GM21447 (cell line): ENCODE measurements at regions not wholly inside any gene's neighbourhood (a gene's known extent, or its start where the extent isn't known, plus 50 kb on each side); places are given as distances from the start of the nearest gene placed in this dataset.

ENCODE experiments used
- ATAC-seq: cut with Tn5 transposase; IDR thresholded peaks from one replicate; pipeline ENCODE4 v1.9.1; 2021; ENCODE audit not compliant: unreplicated experiment

DNA sequence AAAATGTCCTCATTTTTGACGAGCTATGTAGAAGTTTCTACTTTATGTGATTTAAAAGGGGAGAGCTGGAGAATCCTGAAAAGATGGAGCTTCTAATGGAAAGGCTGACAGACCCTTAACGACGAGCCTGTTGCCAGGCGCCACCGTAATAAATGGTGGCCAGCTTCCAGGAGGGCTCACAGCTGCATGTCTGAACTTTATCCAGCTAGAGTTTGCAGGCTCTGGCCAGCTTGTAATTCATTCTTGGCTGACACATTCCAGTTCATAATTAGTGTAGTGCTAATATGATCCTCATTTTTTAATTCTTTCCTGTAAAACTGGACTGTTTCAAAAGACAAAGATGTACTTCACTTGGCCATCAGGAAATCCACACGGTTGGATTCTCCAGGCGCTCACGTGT, 246.7 kb downstream of the GAS1 start:
- ATAC-seq: no peak

- ATAC-seq: no peak
These were observed 249.3 kb downstream of the GAS1 start for GRCh38 chr9:86697999-86698398.

GRCh38 chr9:86697213-86697612, 250.1 kb downstream of the GAS1 start:
- no peak for ATAC-seq

- ATAC-seq: no peak
These were observed 251.3 kb downstream of the GAS1 start for GRCh38 chr9:86695910-86696424.

GRCh38 chr9:86690034-86690433, 257.3 kb downstream of the GAS1 start:
- no peak for ATAC-seq

- no peak for ATAC-seq
These were observed 259.5 kb downstream of the GAS1 start for GRCh38 chr9:86687788-86688187.

DNA sequence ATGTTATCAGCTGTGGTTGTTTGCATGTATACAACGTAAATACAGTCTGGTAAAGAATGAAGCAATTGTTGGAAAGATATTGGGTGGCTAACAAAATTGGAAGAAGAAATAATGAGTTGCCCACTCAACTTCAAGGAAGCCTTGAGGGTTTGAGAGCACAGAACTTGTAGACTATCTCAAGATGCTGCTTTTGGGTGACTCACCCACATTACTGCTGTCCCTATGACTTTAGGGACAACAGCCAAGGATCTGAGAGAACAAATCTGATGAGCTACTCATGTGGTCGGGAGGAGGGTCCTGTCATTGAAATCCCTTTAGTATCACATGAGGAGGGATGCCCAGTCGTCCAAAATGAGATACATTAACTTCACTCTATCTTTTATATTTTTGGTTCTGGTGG, 261.8 kb downstream of the GAS1 start:
- no peak for ATAC-seq

GRCh38 chr9:86684148-86684547, 263.2 kb downstream of the GAS1 start:
- no peak for ATAC-seq

DNA sequence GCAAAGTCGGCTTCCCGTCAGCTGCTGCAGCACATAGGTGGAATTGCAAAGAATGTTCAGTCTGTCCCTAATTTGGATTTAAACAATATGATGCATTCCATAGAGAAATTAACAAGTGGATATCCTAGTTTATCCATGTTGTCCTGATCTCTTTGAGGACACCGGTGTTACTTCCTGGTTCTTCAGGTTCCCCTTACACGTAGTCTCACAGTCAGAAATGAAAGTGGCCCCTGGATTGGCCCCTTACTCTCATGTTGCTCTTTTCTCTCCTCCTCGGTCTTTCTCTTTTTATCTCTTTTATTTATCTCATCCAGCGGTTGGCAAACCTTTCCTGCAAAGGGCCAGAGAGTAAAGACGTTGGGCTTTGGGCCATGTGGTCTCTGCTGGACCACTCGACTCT, 265.1 kb downstream of the GAS1 start:
- ATAC-seq: no peak

DNA sequence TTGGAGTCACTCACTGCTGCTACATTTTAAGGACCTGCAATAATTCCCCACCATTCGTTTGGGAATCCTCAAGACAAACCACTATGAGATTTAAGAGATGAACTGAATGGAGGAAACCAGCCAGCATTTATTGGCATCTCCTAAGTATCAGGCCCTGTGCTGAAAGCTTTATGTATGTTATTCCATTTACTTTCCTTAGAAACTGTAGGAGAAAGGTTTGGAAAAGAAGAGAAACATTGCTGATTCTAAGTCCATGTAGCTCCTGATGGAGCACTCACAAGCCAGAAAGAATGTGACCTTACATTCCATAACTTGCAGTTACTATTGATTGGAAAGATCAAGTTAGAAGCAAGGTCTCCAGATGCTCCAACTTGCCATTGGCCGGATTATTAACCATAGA, 267.4 kb downstream of the GAS1 start:
- ATAC-seq: no peak

GRCh38 chr9:86676396-86676795, 270.9 kb downstream of the GAS1 start:
- no peak for ATAC-seq

GRCh38 chr9:86675805-86676204, 271.5 kb downstream of the GAS1 start:
- ATAC-seq: no peak

GRCh38 chr9:86674487-86674886, 272.8 kb downstream of the GAS1 start:
- ATAC-seq: no peak

GRCh38 chr9:86672966-86673365, 274.3 kb downstream of the GAS1 start:
- ATAC-seq: no peak

DNA sequence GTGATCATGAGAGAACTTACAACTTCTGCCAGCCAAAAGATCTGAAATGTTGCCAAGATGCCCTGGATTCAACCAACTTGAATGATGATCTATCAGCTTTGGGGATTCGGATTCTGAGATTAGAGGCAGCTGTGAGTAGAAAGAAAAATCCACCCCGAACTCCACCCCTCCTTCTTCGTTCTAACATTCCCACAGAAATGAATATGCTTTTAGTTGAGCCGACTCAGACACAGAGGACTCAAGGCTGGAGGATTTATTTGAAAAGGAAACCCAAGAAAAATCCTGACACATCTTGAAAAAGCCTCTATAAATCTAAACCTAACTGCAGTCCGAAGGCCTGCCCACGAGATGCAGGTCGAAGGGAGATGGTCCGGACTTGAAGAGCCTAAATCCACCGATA, 275.0 kb downstream of the GAS1 start:
- ATAC-seq: no peak

DNA sequence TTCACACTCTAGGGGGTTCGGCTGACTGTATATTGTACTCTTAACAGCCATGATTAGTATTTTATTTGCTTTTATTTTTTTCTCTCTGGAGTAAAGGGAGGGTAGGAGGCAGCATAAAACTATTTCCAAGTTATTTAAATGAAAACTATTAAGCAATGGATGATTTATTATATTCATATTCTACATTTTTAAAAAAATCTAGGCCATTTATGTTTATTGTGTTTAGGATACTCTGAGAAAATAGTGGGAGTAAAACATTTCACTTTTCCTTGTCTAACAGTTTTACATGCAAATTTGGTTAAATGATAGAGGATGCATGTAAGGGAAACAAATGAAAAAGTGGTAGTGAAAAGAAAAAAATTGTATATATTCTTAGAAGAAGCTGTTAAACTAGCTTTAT, 276.3 kb downstream of the GAS1 start:
- ATAC-seq: no peak

DNA sequence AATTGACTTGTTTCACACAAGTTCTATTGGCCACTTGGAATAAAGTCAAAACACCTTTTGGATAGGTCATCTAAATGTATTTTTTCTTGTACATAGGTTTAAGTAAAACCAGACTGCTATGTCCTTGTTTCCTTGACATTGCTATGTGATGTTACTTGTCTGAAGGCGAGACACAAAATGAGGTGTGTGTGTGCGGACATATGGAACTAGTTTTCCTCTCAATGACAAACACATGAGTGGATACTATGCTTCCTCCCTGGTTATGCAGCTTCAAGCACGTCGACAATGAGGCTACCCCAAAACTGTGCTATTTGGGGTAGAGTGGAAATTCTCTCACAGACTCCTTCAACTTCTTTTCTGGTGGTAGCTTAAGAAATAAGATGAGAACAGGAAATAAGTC, 276.8 kb downstream of the GAS1 start:
- ATAC-seq: no peak

GRCh38 chr9:86670076-86670475, 277.2 kb downstream of the GAS1 start:
- no peak for ATAC-seq

DNA sequence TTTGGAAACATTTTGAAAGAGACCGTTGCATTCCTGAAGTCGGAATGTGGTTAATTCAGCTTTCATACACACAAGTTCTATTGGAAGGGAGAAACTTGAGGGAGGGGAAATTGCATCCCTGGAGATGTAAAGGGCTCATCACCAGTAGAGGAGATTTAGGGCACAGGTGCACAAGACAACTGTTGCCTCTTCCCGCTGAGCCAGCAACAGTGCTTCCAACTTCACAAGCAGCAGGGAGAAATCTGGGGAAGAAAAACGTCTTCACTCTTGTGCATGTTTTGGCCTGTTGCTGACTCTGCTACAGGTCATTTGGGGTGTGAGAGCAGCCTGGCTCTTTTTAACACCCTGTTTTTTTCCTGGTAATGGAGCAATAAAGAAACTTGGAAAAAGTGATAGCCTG, 277.9 kb downstream of the GAS1 start:
- ATAC-seq: no peak

DNA sequence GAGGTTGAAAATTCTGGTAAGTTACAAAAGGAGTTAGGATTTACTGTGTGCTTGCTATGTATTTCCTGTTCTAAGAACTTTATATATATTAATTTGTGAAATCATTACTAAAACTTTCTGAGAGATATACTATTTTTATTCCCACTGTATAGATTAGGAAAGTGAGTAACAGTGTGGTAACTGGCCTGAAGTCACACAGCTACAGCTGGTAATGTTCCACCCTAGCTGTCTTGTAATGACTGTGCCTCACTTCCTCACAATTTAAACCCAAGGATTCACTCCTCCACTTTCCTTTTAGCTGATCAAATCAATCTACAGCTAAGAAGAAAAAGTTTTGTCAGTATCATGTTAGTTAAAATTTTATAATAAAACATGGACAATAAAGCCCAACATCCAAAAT, 278.8 kb downstream of the GAS1 start:
- ATAC-seq: no peak

- no peak for ATAC-seq
These were observed 280.0 kb downstream of the GAS1 start for GRCh38 chr9:86667307-86667706.

DNA sequence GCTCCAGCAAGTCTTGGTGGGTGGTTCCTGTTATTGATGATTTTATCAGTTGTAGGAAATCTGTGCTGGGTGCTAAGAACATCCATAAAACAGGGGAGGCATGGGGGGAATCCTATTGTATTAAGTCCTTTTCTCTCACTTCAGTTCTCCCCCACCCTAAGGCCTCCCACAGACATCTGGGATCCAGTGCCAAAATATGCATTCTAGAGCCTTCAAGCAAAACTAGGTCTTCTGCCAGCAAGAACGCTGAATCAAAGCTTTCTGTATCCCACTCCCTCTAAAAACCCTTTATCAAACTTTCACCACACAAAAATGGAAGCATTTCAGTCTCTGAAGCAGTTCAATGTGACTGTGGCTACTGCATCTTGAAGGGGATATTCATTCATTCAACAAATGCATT, 281.9 kb downstream of the GAS1 start:
- ATAC-seq: no peak

- no peak for ATAC-seq
These were observed 282.7 kb downstream of the GAS1 start for GRCh38 chr9:86664603-86665002.

- ATAC-seq: no peak
These were observed 283.4 kb downstream of the GAS1 start for GRCh38 chr9:86663905-86664304.
